Muscle layer of colon (tissue), 2 donors: ENCODE measurements at regions not wholly inside any gene's neighbourhood (a gene's known extent, or its start where the extent isn't known, plus 50 kb on each side); places are given as distances from the start of the nearest gene placed in this dataset.

Experiments used
- H3K27ac ChIP-seq: one replicate; pipeline ENCODE4 v1.7.0; 2013; ENCODE audit warnings: low read depth, mild to moderate bottlenecking, low read length, moderate library complexity
- H3K27me3 ChIP-seq, 2 donors: one replicate each; pipeline ENCODE4 v1.7.0; 2013; ENCODE audit warnings: low read length in 2 of 2, mild to moderate bottlenecking in 2 of 2; ENCODE audit not compliant: insufficient read depth in 2 of 2, control insufficient read depth in 1 of 2
- H3K36me3 ChIP-seq: one replicate; pipeline ENCODE4 v1.7.0; 2013; ENCODE audit warnings: mild to moderate bottlenecking, low read length; ENCODE audit not compliant: insufficient read depth
- H3K4me1 ChIP-seq: one replicate; pipeline ENCODE4 v1.7.0; 2013; ENCODE audit warnings: mild to moderate bottlenecking, low read length; ENCODE audit not compliant: insufficient read depth
- H3K4me3 ChIP-seq, 2 donors: one replicate each; pipeline ENCODE4 v1.7.0; 2013; ENCODE audit warnings: low read length in 2 of 2, low read depth in 1 of 2, mild to moderate bottlenecking in 1 of 2, moderate library complexity in 1 of 2
- H3K9ac ChIP-seq: one replicate; pipeline ENCODE4 v1.7.0; 2013; ENCODE audit warnings: low read length
- H3K9me3 ChIP-seq: one replicate; pipeline ENCODE4 v1.7.0; 2013; ENCODE audit warnings: mild to moderate bottlenecking, low read length
- donor health status: abdominal sarcoma.
- donor health status: Adenocarcinoma of cecum.

GRCh38 chr1:232473900-232474299 lies 156.0 kb downstream of the SIPA1L2 start:
- H3K27me3 ChIP-seq: no peaks in the 10 kb centered on the region
- H3K9ac ChIP-seq: no peak overlapping the region
- peaks cover 4% of the 10 kb centered on the region for H3K4me1 ChIP-seq
- peaks cover 20% of the 10 kb centered on the region for H3K36me3 ChIP-seq
- H3K9me3 ChIP-seq: no peaks in the 10 kb centered on the region
- H3K27ac ChIP-seq: no peak overlapping the region
- no peak overlapping the region for H3K4me3 ChIP-seq

GRCh38 chr1:232473324-232473723 lies 156.6 kb downstream of the SIPA1L2 start:
- H3K36me3 ChIP-seq: peaks cover 18% of the 10 kb centered on the region
- no peaks in the 10 kb centered on the region for H3K9me3 ChIP-seq
- H3K4me3 ChIP-seq: no peak overlapping the region
- no peaks in the 10 kb centered on the region for H3K27me3 ChIP-seq
- H3K4me1 ChIP-seq: peaks cover 4% of the 10 kb centered on the region
- H3K27ac ChIP-seq: no peak overlapping the region
- no peak overlapping the region for H3K9ac ChIP-seq

- peaks cover 21% of the 10 kb centered on the region for H3K36me3 ChIP-seq
- no peaks in the 10 kb centered on the region for H3K9me3 ChIP-seq
- no peaks in the 10 kb centered on the region for H3K27me3 ChIP-seq
- H3K27ac ChIP-seq: no peak overlapping the region
- H3K9ac ChIP-seq: no peak overlapping the region
- H3K4me1 ChIP-seq: peaks cover 4% of the 10 kb centered on the region
- no peak overlapping the region for H3K4me3 ChIP-seq
These were observed 157.4 kb downstream of the SIPA1L2 start for GRCh38 chr1:232472485-232473041.

GRCh38 chr1:232471250-232471649 lies 158.7 kb downstream of the SIPA1L2 start:
- H3K27ac ChIP-seq: no peak overlapping the region

GRCh38 chr1:232470711-232471110 lies 159.2 kb downstream of the SIPA1L2 start:
- Histone ChIP-seq H3K27me3 (no peaks in the 10 kb centered on the region), H3K36me3 (peaks cover 17% of the 10 kb centered on the region), H3K27ac (no peak overlapping the region), H3K4me1 (peaks cover 4% of the 10 kb centered on the region), H3K9ac (no peak overlapping the region), H3K9me3 (no peaks in the 10 kb centered on the region), H3K4me3 (no peak overlapping the region)

More at GRCh38 chr1:232471250-232471649, 158.7 kb downstream of the SIPA1L2 start:
- no peaks in the 10 kb centered on the region for H3K9me3 ChIP-seq
- peaks cover 19% of the 10 kb centered on the region for H3K36me3 ChIP-seq
- H3K27me3 ChIP-seq: no peaks in the 10 kb centered on the region
- H3K9ac ChIP-seq: no peak overlapping the region
- H3K4me1 ChIP-seq: peaks cover 4% of the 10 kb centered on the region
- no peak overlapping the region for H3K4me3 ChIP-seq

GRCh38 chr1:232468249-232468648 lies 161.7 kb downstream of the SIPA1L2 start:
- no peaks in the 10 kb centered on the region for H3K9me3 ChIP-seq
- no peaks in the 10 kb centered on the region for H3K27me3 ChIP-seq

GRCh38 chr1:232467073-232467760 lies 162.7 kb downstream of the SIPA1L2 start:
- no peak overlapping the region for H3K9ac ChIP-seq
- H3K36me3 ChIP-seq: peaks cover 22% of the 10 kb centered on the region
- no peak overlapping the region for H3K4me3 ChIP-seq
- no peaks in the 10 kb centered on the region for H3K9me3 ChIP-seq
- no peak overlapping the region for H3K27ac ChIP-seq
- H3K27me3 ChIP-seq: no peaks in the 10 kb centered on the region
- H3K4me1 ChIP-seq: no peaks in the 10 kb centered on the region

More at GRCh38 chr1:232468249-232468648, 161.7 kb downstream of the SIPA1L2 start:
- no peak overlapping the region for H3K9ac ChIP-seq
- H3K4me1 ChIP-seq: peaks cover under 1% of the 10 kb centered on the region
- no peak overlapping the region for H3K4me3 ChIP-seq
- H3K36me3 ChIP-seq: peaks cover 22% of the 10 kb centered on the region
- no peak overlapping the region for H3K27ac ChIP-seq

GRCh38 chr1:232464325-232464724 lies 165.6 kb downstream of the SIPA1L2 start:
- no peak overlapping the region for H3K4me3 ChIP-seq
- H3K4me1 ChIP-seq: no peaks in the 10 kb centered on the region
- H3K9ac ChIP-seq: no peak overlapping the region
- no peaks in the 10 kb centered on the region for H3K9me3 ChIP-seq
- H3K27me3 ChIP-seq: no peaks in the 10 kb centered on the region
- peaks cover 17% of the 10 kb centered on the region for H3K36me3 ChIP-seq
- no peak overlapping the region for H3K27ac ChIP-seq

- Histone ChIP-seq H3K9me3 (no peaks in the 10 kb centered on the region), H3K27ac (no peak overlapping the region), H3K4me1 (no peaks in the 10 kb centered on the region), H3K9ac (no peak overlapping the region), H3K27me3 (no peaks in the 10 kb centered on the region), H3K4me3 (no peak overlapping the region), H3K36me3 (peaks cover 17% of the 10 kb centered on the region)
These were observed 166.7 kb downstream of the SIPA1L2 start for GRCh38 chr1:232463225-232463624.

GRCh38 chr1:232462213-232462612 lies 167.7 kb downstream of the SIPA1L2 start:
- no peaks in the 10 kb centered on the region for H3K9me3 ChIP-seq
- H3K27ac ChIP-seq: no peak overlapping the region
- no peaks in the 10 kb centered on the region for H3K4me1 ChIP-seq
- H3K36me3 ChIP-seq: peaks cover 11% of the 10 kb centered on the region
- no peaks in the 10 kb centered on the region for H3K27me3 ChIP-seq
- no peak overlapping the region for H3K4me3 ChIP-seq
- H3K9ac ChIP-seq: no peak overlapping the region

- Histone ChIP-seq H3K9ac (no peak overlapping the region), H3K9me3 (no peaks in the 10 kb centered on the region)
These were observed 170.1 kb downstream of the SIPA1L2 start for GRCh38 chr1:232459826-232460225.

GRCh38 chr1:232459087-232459486 lies 170.8 kb downstream of the SIPA1L2 start:
- Histone ChIP-seq H3K9me3 (no peaks in the 10 kb centered on the region), H3K4me1 (peaks cover 4% of the 10 kb centered on the region), H3K36me3 (peaks cover 6% of the 10 kb centered on the region), H3K9ac (no peak overlapping the region), H3K27ac (no peak overlapping the region), H3K4me3 (no peak overlapping the region), H3K27me3 (no peaks in the 10 kb centered on the region)

More at GRCh38 chr1:232459826-232460225, 170.1 kb downstream of the SIPA1L2 start:
- H3K4me3 ChIP-seq: no peak overlapping the region
- H3K27me3 ChIP-seq: no peaks in the 10 kb centered on the region
- peaks cover 8% of the 10 kb centered on the region for H3K36me3 ChIP-seq
- no peaks in the 10 kb centered on the region for H3K4me1 ChIP-seq
- no peak overlapping the region for H3K27ac ChIP-seq
